HepG2 (cell line): ENCODE measurements at regions not wholly inside any gene's neighbourhood (a gene's known extent, or its start where the extent isn't known, plus 50 kb on each side); places are given as distances from the start of the nearest gene placed in this dataset.

Experiments used
- ATF6 ChIP-seq: sonication (generic); formaldehyde crosslinking; conservative IDR thresholded peaks from 2 replicates; pipeline ENCODE4 v1.4.0; 2020; ENCODE audit warnings: missing genetic modification reagents
- ATF7-NPFF ChIP-seq: sonication (generic); formaldehyde crosslinking; IDR thresholded peaks from 2 replicates; pipeline ENCODE4 v1.8.1; 2023; ENCODE audit warnings: mild to moderate bottlenecking, low read depth, missing genetic modification reagents, moderate library complexity
- ATRX ChIP-seq: sonication (generic); formaldehyde crosslinking; IDR thresholded peaks from 2 replicates; pipeline ENCODE4 v1.4.0; 2020; ENCODE audit warnings: missing genetic modification reagents, borderline replicate concordance
- CEBPB ChIP-seq: IDR thresholded peaks from 2 replicates; pipeline ENCODE4 v1.6.1; 2011; ENCODE audit warnings: low read depth, low read length, improper control_type of control experiment, borderline replicate concordance
- CREB1 ChIP-seq, 2 experiments: fragments of 450-650 bp in 1 of 2; IDR thresholded peaks; 2 replicates each; pipeline ENCODE4 v1.6.1; 2016 to 2017; ENCODE audit warnings: control low read depth in 1 of 2, mild to moderate bottlenecking in 1 of 2, missing compliant biosample characterization in 1 of 2, missing genetic modification characterization in 1 of 2
- FOSL1 ChIP-seq: sonication (generic); formaldehyde crosslinking; IDR thresholded peaks from 2 replicates; pipeline ENCODE4 v1.9.0; 2021; ENCODE audit warnings: missing genetic modification reagents, borderline replicate concordance
- MBNL3 ChIP-seq: fragments of 250-450 bp; sonication (Bioruptor Pico); conservative IDR thresholded peaks from 2 replicates; pipeline ENCODE4 v1.8.0; 2022; ENCODE audit warnings: mild to moderate bottlenecking, inconsistent platforms
- MEF2D ChIP-seq: sonication (generic); formaldehyde crosslinking; IDR thresholded peaks from 2 replicates; pipeline ENCODE4 v1.5.1; 2020; ENCODE audit warnings: mild to moderate bottlenecking, missing genetic modification reagents
- POGK ChIP-seq: sonication (generic); formaldehyde crosslinking; conservative IDR thresholded peaks from 2 replicates; pipeline ENCODE4 v1.8.0; 2022; ENCODE audit warnings: mild to moderate bottlenecking, moderate library complexity, missing genetic modification reagents
- PRDM15 ChIP-seq: sonication (generic); formaldehyde crosslinking; IDR thresholded peaks from 2 replicates; pipeline ENCODE4 v1.4.0; 2020; ENCODE audit warnings: missing genetic modification reagents
- SOX5 ChIP-seq: IDR thresholded peaks from 2 replicates; pipeline ENCODE4 v1.6.1; 2016; ENCODE audit warnings: borderline replicate concordance
- YEATS2 ChIP-seq: sonication (generic); formaldehyde crosslinking; IDR thresholded peaks from 2 replicates; pipeline ENCODE4 v1.4.0; 2020; ENCODE audit warnings: missing genetic modification reagents, borderline replicate concordance
- ZFP36L1 ChIP-seq: sonication (generic); formaldehyde crosslinking; IDR thresholded peaks from 2 replicates; pipeline ENCODE4 v1.8.0; 2022; ENCODE audit warnings: mild to moderate bottlenecking, missing genetic modification reagents, moderate library complexity
- ZFX ChIP-seq: sonication (generic); formaldehyde crosslinking; IDR thresholded peaks from 2 replicates; pipeline ENCODE4 v1.4.0; 2020; ENCODE audit warnings: mild to moderate bottlenecking, low read depth, missing genetic modification reagents, moderate library complexity
- ZNF18 ChIP-seq: sonication (generic); formaldehyde crosslinking; IDR thresholded peaks from 2 replicates; pipeline ENCODE4 v1.8.0; 2022; ENCODE audit warnings: mild to moderate bottlenecking, missing genetic modification reagents; ENCODE audit not compliant: insufficient replicate concordance
- ZNF772 ChIP-seq: sonication (generic); formaldehyde crosslinking; IDR thresholded peaks from 2 replicates; pipeline ENCODE4 v1.5.0; 2020; ENCODE audit warnings: mild to moderate bottlenecking, missing genetic modification reagents
- ZSCAN31 ChIP-seq: sonication (generic); formaldehyde crosslinking; IDR thresholded peaks from 2 replicates; pipeline ENCODE4 v1.5.0; 2020; ENCODE audit warnings: low read depth, mild to moderate bottlenecking, missing genetic modification reagents

GRCh38 chr9:94030318-94031179 is 53.7 kb upstream of the PTPDC1 start (continued):
- TF ChIP-seq ZFX (peak; percentile 95), ZNF18 (CRISPR knock-in tag) (no peak), YEATS2 (CRISPR knock-in tag) (no peak), FOSL1 (no peak), PRDM15 (CRISPR knock-in tag) (peak; percentile 69), ATF6 (CRISPR knock-in tag) (0 out of 2 replicates have a peak, but pooled peaks have one; percentile 71), CEBPB (no peak), ATRX (CRISPR knock-in tag) (no peak), SOX5 (CRISPR knock-in tag) (peak; percentile 47; the same call in 1 of the 2 replicates), POGK (peak; percentile 96), ZNF772 (peak; percentile 57; the same call in 1 of the 2 replicates), ZSCAN31 (CRISPR knock-in tag) (peak; percentile 84), MBNL3 (CRISPR knock-in tag) (no peak), ZFP36L1 (CRISPR knock-in tag) (peak; percentile 74; the same call in 1 of the 2 replicates), MEF2D (CRISPR knock-in tag) (peak; percentile 39; the same call in 1 of the 2 replicates), CREB1 (IDR thresholded peaks at IDR 0.05) (peak; percentile 89), CREB1 (CRISPR knock-in tag; IDR thresholded peaks at IDR 0.05) (peak; percentile 55; the same call in 1 of the 2 replicates), ATF7-NPFF (CRISPR knock-in tag) (peak; percentile 98)
